OCI-LY3 (cell line): ENCODE measurements at regions not wholly inside any gene's neighbourhood (a gene's known extent, or its start where the extent isn't known, plus 50 kb on each side); places are given as distances from the start of the nearest gene placed in this dataset.

Source experiments
- EZH2phosphoT487 ChIP-seq: fragments of 200-600 bp; shearing (Covaris generic); IDR thresholded peaks from 2 replicates; pipeline ENCODE4 v1.6.1; 2018; ENCODE audit warnings: antibody characterized with exemption, mixed run types, low read depth
- TF ChIP-seq, protein P1 (sequence below): fragments of 200-600, 300-600 bp; sonication (generic); IDR thresholded peaks from 2 replicates; pipeline ENCODE4 v1.5.1; 2014; ENCODE audit warnings: antibody characterized with exemption, low read length, low read depth

GRCh38 chr10:118422241-118422640 lies 80.1 kb upstream of the FAM204A start:
- TF ChIP-seq, protein P1, sequence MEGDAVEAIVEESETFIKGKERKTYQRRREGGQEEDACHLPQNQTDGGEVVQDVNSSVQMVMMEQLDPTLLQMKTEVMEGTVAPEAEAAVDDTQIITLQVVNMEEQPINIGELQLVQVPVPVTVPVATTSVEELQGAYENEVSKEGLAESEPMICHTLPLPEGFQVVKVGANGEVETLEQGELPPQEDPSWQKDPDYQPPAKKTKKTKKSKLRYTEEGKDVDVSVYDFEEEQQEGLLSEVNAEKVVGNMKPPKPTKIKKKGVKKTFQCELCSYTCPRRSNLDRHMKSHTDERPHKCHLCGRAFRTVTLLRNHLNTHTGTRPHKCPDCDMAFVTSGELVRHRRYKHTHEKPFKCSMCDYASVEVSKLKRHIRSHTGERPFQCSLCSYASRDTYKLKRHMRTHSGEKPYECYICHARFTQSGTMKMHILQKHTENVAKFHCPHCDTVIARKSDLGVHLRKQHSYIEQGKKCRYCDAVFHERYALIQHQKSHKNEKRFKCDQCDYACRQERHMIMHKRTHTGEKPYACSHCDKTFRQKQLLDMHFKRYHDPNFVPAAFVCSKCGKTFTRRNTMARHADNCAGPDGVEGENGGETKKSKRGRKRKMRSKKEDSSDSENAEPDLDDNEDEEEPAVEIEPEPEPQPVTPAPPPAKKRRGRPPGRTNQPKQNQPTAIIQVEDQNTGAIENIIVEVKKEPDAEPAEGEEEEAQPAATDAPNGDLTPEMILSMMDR: no peak
- TF ChIP-seq EZH2phosphoT487: no peak
